ENCODE measurements at regions not wholly inside any gene's neighbourhood (a gene's known extent, or its start where the extent isn't known, plus 50 kb on each side); places are given as distances from the start of the nearest gene placed in this dataset.

DNA sequence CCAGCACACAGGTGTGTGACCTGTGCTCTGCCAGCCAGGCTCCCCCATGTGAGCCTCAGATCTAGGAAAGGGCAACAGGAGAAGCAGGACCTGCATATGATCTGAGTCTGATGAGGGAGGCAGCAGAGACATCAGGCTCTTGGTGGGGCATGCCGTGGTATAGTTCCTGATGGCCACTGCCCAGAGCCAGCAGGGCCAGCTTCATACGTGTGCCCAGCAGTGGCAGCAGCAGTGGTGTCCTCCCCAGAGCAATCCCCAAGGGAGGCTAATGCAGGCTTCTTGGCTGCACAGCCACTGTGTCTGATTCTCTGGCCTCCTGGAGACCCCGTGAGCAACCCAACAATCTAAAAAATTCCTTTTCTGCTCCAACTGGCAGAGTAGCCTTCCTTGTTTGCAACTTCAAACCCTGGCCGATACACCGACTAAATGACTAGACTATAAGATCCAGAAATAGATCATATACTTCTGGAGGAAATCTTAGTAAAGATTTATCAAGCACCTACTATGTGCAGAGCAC is 230.6 kb upstream of the ZMIZ1 start:
- TF ChIP-seq CTCF (conservative IDR thresholded peaks at IDR 0.05; ENCODE audit: low read depth, low read length): no peak
- no peak for DNase-seq (ENCODE audit: low read depth)
- no peak overlapping the region for H3K4me3 ChIP-seq (ENCODE audit: low read depth, low read length)

DNA sequence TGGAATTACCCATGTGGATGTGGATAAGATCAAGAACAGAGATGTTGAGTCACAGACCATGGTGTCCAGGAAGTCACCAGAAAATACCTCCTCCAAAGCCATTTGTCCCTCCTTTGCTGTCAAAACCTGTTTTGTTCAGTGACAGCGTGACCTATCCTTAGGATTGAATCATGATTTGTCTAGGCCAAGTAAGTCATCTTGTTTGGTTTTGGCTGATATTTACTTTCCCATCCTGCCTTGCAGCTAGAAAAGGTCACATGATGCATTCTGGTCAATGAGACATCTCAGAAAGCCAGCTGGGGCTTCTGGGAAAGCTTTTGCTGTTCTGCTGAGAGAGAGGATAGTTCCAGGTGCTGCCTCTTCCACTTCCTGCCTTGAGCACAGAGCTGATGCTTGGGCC is 225.3 kb upstream of the ZMIZ1 start:
- DNase-seq (ENCODE audit: low read depth): no peak
- TF ChIP-seq CTCF (conservative IDR thresholded peaks at IDR 0.05; ENCODE audit: low read depth, low read length): no peak
- H3K4me3 ChIP-seq (ENCODE audit: low read depth, low read length): no peak overlapping the region

DNA sequence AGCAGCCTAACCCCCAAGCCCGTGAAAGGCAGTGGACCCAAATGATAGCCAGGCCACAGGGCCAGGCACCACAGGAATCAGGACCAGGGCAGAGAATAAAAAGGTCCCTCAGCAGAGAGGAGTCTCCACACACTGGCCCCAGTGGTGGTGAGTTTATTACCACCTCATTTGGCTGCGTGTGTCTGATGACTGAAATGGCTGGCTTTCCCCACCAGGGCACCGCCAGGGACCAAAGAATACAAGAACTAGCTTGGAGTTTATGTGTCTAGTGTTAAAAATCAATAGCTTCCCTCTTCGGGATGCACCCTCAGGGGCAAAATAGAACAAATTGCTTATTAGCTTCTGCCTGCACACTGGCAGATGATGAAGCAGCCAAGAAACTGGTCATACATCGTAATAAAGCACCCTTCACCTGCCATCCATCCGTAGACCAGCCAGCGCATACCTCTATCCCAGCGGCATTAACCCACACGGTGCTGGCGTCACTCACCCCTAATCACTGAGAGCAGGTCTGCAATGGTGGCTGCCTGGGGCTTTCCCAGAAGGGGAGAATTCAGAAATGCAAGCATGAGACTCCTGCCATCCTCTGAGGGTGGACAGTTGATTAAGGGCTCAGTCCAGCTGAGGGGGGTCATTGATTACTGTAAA is 223.7 kb upstream of the ZMIZ1 start:
- H3K4me3 ChIP-seq (ENCODE audit: low read depth, low read length): no peak overlapping the region
- no peak for TF ChIP-seq CTCF (conservative IDR thresholded peaks at IDR 0.05; ENCODE audit: low read depth, low read length)
- DNase-seq (ENCODE audit: low read depth): no peak

DNA sequence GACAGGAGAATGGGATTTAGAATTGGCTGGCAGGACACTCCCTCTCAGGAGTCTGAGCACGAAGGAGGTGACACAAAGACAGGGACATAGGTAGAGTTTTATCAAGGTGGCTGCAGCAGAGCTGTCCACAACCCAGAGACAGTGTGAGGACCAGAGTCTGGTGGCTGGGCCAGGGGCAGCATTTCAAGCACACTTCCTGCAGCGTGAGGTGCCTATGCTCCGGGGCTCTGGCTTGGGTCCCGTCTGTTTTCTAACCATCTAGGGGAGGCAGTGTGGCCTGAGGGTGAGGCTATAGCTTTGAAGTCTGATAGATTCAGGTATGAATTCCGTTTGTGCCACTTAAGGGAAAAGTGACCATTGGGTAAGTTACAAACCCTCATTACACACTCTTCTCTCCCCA is 222.7 kb upstream of the ZMIZ1 start:
- no peak for TF ChIP-seq CTCF (conservative IDR thresholded peaks at IDR 0.05; ENCODE audit: low read depth, low read length)
- DNase-seq (ENCODE audit: low read depth): no peak
- no peak overlapping the region for H3K4me3 ChIP-seq (ENCODE audit: low read depth, low read length)

- DNase-seq (ENCODE audit: low read depth): no peak
- TF ChIP-seq CTCF (conservative IDR thresholded peaks at IDR 0.05; ENCODE audit: low read depth, low read length): no peak
- H3K4me3 ChIP-seq (ENCODE audit: low read depth, low read length): no peak overlapping the region
Observed at GRCh38 chr10:78846760-78847159, 222.0 kb upstream of the ZMIZ1 start.

DNA sequence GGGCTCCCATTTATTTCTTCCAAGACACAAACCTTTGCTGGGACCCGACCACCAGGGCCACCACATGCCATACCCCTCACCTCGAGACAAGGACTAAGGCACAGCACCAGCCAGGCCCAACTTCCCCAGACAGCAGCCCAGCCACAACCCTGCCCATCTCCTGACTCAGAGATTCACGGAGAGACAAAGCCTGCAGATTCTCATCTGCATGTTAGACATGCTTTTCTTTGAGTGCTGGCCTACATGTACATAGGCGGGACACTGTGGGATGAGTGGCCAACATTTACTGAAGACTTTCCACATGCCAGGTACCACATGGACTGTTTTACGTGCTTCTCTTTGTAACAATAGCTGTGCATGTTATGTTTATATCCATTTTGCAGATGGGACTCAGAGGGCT is 221.3 kb upstream of the ZMIZ1 start:
- no peak overlapping the region for H3K4me3 ChIP-seq (ENCODE audit: low read depth, low read length)
- DNase-seq (ENCODE audit: low read depth): no peak
- TF ChIP-seq CTCF (conservative IDR thresholded peaks at IDR 0.05; ENCODE audit: low read depth, low read length): no peak

DNA sequence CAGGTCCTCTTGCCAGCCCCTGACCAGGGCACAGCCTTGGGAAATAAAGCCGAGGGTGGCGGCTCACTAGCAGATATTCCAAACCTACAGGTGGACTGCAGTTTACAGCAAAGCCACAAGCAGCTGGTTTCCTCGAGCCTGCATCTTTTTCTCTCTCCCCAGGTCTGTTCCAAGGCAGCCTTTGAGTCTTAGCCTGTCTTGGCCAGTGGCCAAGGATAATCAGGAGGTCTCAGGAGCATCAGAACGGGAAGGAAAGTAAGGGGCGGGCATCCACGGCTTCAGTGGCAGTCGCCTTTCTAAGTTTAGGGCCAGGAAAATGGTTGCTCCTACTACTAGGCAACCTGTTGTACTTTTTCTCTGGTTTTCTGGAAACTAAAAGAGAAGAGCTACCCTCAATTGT is 219.7 kb upstream of the ZMIZ1 start:
- no peak for DNase-seq (ENCODE audit: low read depth)
- no peak overlapping the region for H3K4me3 ChIP-seq (ENCODE audit: low read depth, low read length)
- TF ChIP-seq CTCF (conservative IDR thresholded peaks at IDR 0.05; ENCODE audit: low read depth, low read length): no peak

All from epithelial cell of proximal tubule (primary cell).